Activated B cell treated with CpG ODN at 0.5 μM for 24 hours (primary cell): ENCODE measurements at regions not wholly inside any gene's neighbourhood (a gene's known extent, or its start where the extent isn't known, plus 50 kb on each side); places are given as distances from the start of the nearest gene placed in this dataset.

Experiments used
- ATAC-seq: fragments of 200-7000 bp; cut with Tn5 transposase; one replicate; pipeline ENCODE4 v1.10.0; 2021; ENCODE audit warnings: low read depth, mild to moderate bottlenecking, moderate library complexity
- CTCF ChIA-PET: fragments of 350-600 bp; sonication (Branson Sonifier 250); formaldehyde crosslinking; loops from one replicate; lab custom pipeline; 2021; ENCODE audit warnings: antibody characterized with exemption; lab: Charles Lee
- POLR2A ChIA-PET: fragments of 350-600 bp; sonication (Branson Sonifier 250); formaldehyde crosslinking; loops from one replicate; lab custom pipeline; 2021; ENCODE audit warnings: antibody characterized with exemption; lab: Charles Lee
- DNase-seq: peaks from one replicate; pipeline ENCODE4 v3.0.0; 2022
- H3K27ac Mint-ChIP-seq: one replicate; pipeline ENCODE4 v1.8.0; 2020; ENCODE audit warnings: mixed read lengths
- H3K27me3 Mint-ChIP-seq: one replicate; pipeline ENCODE4 v1.8.0; 2021; ENCODE audit warnings: mixed read lengths
- H3K36me3 Mint-ChIP-seq: one replicate; pipeline ENCODE4 v1.8.0; 2021; ENCODE audit warnings: low read depth, mixed read lengths
- H3K4me1 Mint-ChIP-seq: one replicate; pipeline ENCODE4 v1.8.0; 2021; ENCODE audit warnings: mixed read lengths
- H3K4me3 Mint-ChIP-seq: one replicate; pipeline ENCODE4 v1.8.0; 2020; ENCODE audit warnings: mild to moderate bottlenecking, mixed read lengths
- H3K9me3 Mint-ChIP-seq: one replicate; pipeline ENCODE4 v1.8.0; 2020; ENCODE audit warnings: mixed read lengths
- CTCF ChIP-seq: fragments of 200-600 bp; IDR thresholded peaks from one replicate; pipeline ENCODE4 v1.8.0; 2022; ENCODE audit warnings: antibody characterized with exemption, mild to moderate bottlenecking
- intact Hi-C: fragments of 100-400 bp; cut with micrococcal nuclease; formaldehyde crosslinking; loops from one replicate; pipeline ENCODE4 v1.15.1; 2024

- ChIA-PET POLR2A (no interaction called here), CTCF (no interaction called here)
- H3K36me3 Mint-ChIP-seq, result no peaks in the 10 kb centered on the region
- DNase-seq, result no peak
- intact Hi-C loops, result no loop called here
- ATAC-seq, result no peak
- H3K9me3 Mint-ChIP-seq, result no peaks in the 10 kb centered on the region
- H3K27me3 Mint-ChIP-seq, result no peaks in the 10 kb centered on the region
- H3K4me1 Mint-ChIP-seq, result no peaks in the 10 kb centered on the region
- H3K27ac Mint-ChIP-seq, result no peak overlapping the region
- no peak overlapping the region for H3K4me3 Mint-ChIP-seq
- TF ChIP-seq CTCF, result no peak
Measured at GRCh38 chr21:23039846-23040245, 2041.6 kb downstream of the NCAM2 start.

GRCh38 chr21:23045955-23046354, 2047.7 kb downstream of the NCAM2 start:
- Mint-ChIP-seq H3K36me3 (no peaks in the 10 kb centered on the region), H3K27ac (no peak overlapping the region), H3K4me1 (no peaks in the 10 kb centered on the region), H3K4me3 (no peak overlapping the region), H3K27me3 (no peaks in the 10 kb centered on the region), H3K9me3 (no peaks in the 10 kb centered on the region)
- DNase-seq (no peak), ATAC-seq (no peak)
- no peak for TF ChIP-seq CTCF
- intact Hi-C loops, result no loop called here
- ChIA-PET POLR2A (no interaction called here), CTCF (no interaction called here)

GRCh38 chr21:23067672-23068071, 2069.5 kb downstream of the NCAM2 start:
- ATAC-seq (no peak), DNase-seq (no peak)
- H3K27ac Mint-ChIP-seq, result no peak overlapping the region
- H3K27me3 Mint-ChIP-seq, result no peaks in the 10 kb centered on the region
- no peaks in the 10 kb centered on the region for H3K36me3 Mint-ChIP-seq
- TF ChIP-seq CTCF, result no peak
- ChIA-PET POLR2A (no interaction called here), CTCF (no interaction called here)
- intact Hi-C loops, result no loop called here
- H3K4me3 Mint-ChIP-seq, result no peak overlapping the region
- no peaks in the 10 kb centered on the region for H3K4me1 Mint-ChIP-seq
- H3K9me3 Mint-ChIP-seq, result peaks cover under 1% of the 10 kb centered on the region

- CTCF ChIA-PET, result no interaction called here
Measured at GRCh38 chr21:23083242-23083641, 2085.0 kb downstream of the NCAM2 start.

GRCh38 chr21:23093259-23093658, 2095.1 kb downstream of the NCAM2 start:
- Mint-ChIP-seq H3K4me1 (no peaks in the 10 kb centered on the region), H3K4me3 (no peak overlapping the region), H3K9me3 (peaks cover 4% of the 10 kb centered on the region), H3K27ac (no peak overlapping the region), H3K36me3 (no peaks in the 10 kb centered on the region), H3K27me3 (no peaks in the 10 kb centered on the region)
- POLR2A ChIA-PET, result no interaction called here
- no peak for TF ChIP-seq CTCF
- CTCF ChIA-PET, result no interaction called here
- intact Hi-C loops, result no loop called here
- no peak for DNase-seq
- no peak for ATAC-seq

More at GRCh38 chr21:23083242-23083641, 2085.0 kb downstream of the NCAM2 start:
- ATAC-seq (no peak), DNase-seq (no peak)
- H3K27me3 Mint-ChIP-seq, result no peaks in the 10 kb centered on the region
- H3K36me3 Mint-ChIP-seq, result no peaks in the 10 kb centered on the region
- H3K27ac Mint-ChIP-seq, result no peak overlapping the region
- no peak overlapping the region for H3K4me3 Mint-ChIP-seq
- no peaks in the 10 kb centered on the region for H3K4me1 Mint-ChIP-seq
- intact Hi-C loops, result no loop called here
- H3K9me3 Mint-ChIP-seq, result peaks cover 3% of the 10 kb centered on the region
- TF ChIP-seq CTCF, result no peak
- POLR2A ChIA-PET, result no interaction called here
